ENCODE measurements at regions not wholly inside any gene's neighbourhood (a gene's known extent, or its start where the extent isn't known, plus 50 kb on each side); places are given as distances from the start of the nearest gene placed in this dataset.

DNA sequence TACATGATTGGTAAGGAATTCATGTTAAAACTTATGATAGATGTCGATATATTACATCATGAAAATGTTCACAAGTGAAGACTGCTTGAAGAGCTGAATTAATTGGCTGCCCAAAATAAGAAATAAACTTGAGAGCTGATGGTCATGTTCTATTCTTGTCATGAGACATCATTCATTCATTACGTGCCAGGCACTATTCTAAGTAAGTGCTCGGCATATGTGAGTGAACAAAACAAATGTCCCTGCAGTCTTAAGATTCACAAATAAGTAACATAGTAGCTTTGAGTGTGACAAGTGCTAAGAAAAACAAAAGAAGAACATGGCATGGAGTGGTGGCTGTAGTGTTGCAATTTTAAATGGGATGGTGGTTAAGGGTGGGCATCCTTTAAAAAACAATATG, 329.3 kb downstream of the SUCLA2 start:
- Histone ChIP-seq H4K5ac (ENCODE audit: insufficient read length, low read depth, low read length) (no peak overlapping the region), H2BK20ac (ENCODE audit: low read depth, low read length, poor library complexity, severe bottlenecking) (no peak overlapping the region), H3K14ac (ENCODE audit: insufficient read depth, low read length) (no peak overlapping the region), H2AFZ (ENCODE audit: low read length) (no peak overlapping the region), H4K91ac (ENCODE audit: insufficient read length, low read depth, low read length) (no peak overlapping the region), H3K56ac (ENCODE audit: insufficient read length, low read depth, low read length) (no peak overlapping the region), H3K27me3 (ENCODE audit: insufficient read depth, low read length) (no peaks in the 10 kb centered on the region), H3K9ac (ENCODE audit: extremely low read depth, insufficient read length, low read length) (no peak overlapping the region), H3K79me2 (ENCODE audit: insufficient read depth, low read length) (no peaks in the 10 kb centered on the region), H3T11ph (ENCODE audit: low read length) (no peak overlapping the region), H3K9me3 (ENCODE audit: control insufficient read depth, low read depth, low read length) (no peaks in the 10 kb centered on the region), H3K18ac (ENCODE audit: insufficient read length, low read depth, low read length) (no peak overlapping the region), H3K23ac (ENCODE audit: insufficient read length, low read depth, low read length) (no peak overlapping the region), H3K27ac (ENCODE audit: insufficient read length, low read depth, low read length) (no peak overlapping the region), H2BK5ac (ENCODE audit: insufficient read length, low read length) (no peak overlapping the region), H2AK5ac (ENCODE audit: insufficient read length, low read length) (no peak overlapping the region), H2BK15ac (ENCODE audit: low read depth, low read length) (no peak overlapping the region), H3K4me2 (ENCODE audit: insufficient read depth, insufficient read length, low read length) (no peak overlapping the region), H3K23me2 (ENCODE audit: insufficient read length, low read depth, low read length, poor library complexity, severe bottlenecking) (no peaks in the 10 kb centered on the region), H3K4ac (ENCODE audit: low read depth, low read length) (no peak overlapping the region), H3K79me1 (ENCODE audit: insufficient read depth, low read depth, low read length, poor library complexity, severe bottlenecking) (no peaks in the 10 kb centered on the region), H4K20me1 (ENCODE audit: control insufficient read depth, insufficient read depth, insufficient read length) (no peaks in the 10 kb centered on the region), H2BK12ac (ENCODE audit: insufficient read length, low read depth, low read length) (no peak overlapping the region), H4K8ac (replicated peaks; ENCODE audit: insufficient read length, low read depth, low read length) (no peak overlapping the region), H2BK120ac (ENCODE audit: low read depth, low read length, poor library complexity, severe bottlenecking) (no peak overlapping the region), H3K4me1 (ENCODE audit: insufficient read depth, low read length) (no peaks in the 10 kb centered on the region)
- WGBS (ENCODE audit: extremely low coverage, insufficient read length, low lambda C conversion rate) = no CpG with 5 or more reads among the region's 3 CpGs
- 0 out of 4 replicates have a peak, but pooled peaks cover 3 to 4% of the 10 kb centered on the region in 2 experiments for H3K4me1 Mint-ChIP-seq
- H3K27ac Mint-ChIP-seq = no peak overlapping the region
- no peak for DNase-seq
- TF ChIP-seq, protein P1, sequence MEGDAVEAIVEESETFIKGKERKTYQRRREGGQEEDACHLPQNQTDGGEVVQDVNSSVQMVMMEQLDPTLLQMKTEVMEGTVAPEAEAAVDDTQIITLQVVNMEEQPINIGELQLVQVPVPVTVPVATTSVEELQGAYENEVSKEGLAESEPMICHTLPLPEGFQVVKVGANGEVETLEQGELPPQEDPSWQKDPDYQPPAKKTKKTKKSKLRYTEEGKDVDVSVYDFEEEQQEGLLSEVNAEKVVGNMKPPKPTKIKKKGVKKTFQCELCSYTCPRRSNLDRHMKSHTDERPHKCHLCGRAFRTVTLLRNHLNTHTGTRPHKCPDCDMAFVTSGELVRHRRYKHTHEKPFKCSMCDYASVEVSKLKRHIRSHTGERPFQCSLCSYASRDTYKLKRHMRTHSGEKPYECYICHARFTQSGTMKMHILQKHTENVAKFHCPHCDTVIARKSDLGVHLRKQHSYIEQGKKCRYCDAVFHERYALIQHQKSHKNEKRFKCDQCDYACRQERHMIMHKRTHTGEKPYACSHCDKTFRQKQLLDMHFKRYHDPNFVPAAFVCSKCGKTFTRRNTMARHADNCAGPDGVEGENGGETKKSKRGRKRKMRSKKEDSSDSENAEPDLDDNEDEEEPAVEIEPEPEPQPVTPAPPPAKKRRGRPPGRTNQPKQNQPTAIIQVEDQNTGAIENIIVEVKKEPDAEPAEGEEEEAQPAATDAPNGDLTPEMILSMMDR (conservative IDR thresholded peaks at IDR 0.05) = no peak
- no peaks in the 10 kb centered on the region; the same call in 1 of the 2 replicates for H3K27me3 Mint-ChIP-seq (ENCODE audit: low read depth)
- H3K4me3 Mint-ChIP-seq = no peak overlapping the region
- 0 out of 7 replicates have a peak, but pooled peaks cover 0 to 2% (median 0%) of the 10 kb centered on the region in 3 experiments for H3K36me3 Mint-ChIP-seq (ENCODE audit: insufficient read depth in 1 of 3, low read depth in 3 of 3)
- peaks cover 3% of the 10 kb centered on the region in 2 experiments; a peak in 3 of 5 replicates for H3K9me3 Mint-ChIP-seq

Data from H9 (cell line).